MM.1S (cell line): ENCODE measurements at regions not wholly inside any gene's neighbourhood (a gene's known extent, or its start where the extent isn't known, plus 50 kb on each side); places are given as distances from the start of the nearest gene placed in this dataset.

ENCODE experiments used
- DNase-seq: peaks from one replicate; pipeline ENCODE4 v3.0.0-alpha.2; 2015
- H2AFZ ChIP-seq: fragments of 300-600 bp; sonication (generic); 2 replicates; pipeline ENCODE4 v1.6.0; 2016; ENCODE audit warnings: antibody characterized with exemption, low read length
- H3F3A ChIP-seq: fragments of 300-600 bp; sonication (generic); 2 replicates; pipeline ENCODE4 v1.6.1; 2016; ENCODE audit warnings: mild to moderate bottlenecking, antibody characterized with exemption, low read length, moderate library complexity, mixed read lengths; ENCODE audit not compliant: insufficient read depth
- H3K27ac ChIP-seq: fragments of 300-600 bp; sonication (generic); 2 replicates; pipeline ENCODE4 v1.5.1; 2016; ENCODE audit warnings: mild to moderate bottlenecking, low read length
- H3K27me3 ChIP-seq: fragments of 300-600 bp; sonication (generic); replicated peaks from 2 replicates; pipeline ENCODE4 v1.6.0; 2016; ENCODE audit warnings: low read length; ENCODE audit not compliant: insufficient read depth
- H3K36me3 ChIP-seq: fragments of 300-600 bp; sonication (generic); replicated peaks from 2 replicates; pipeline ENCODE4 v1.6.1; 2016; ENCODE audit warnings: mild to moderate bottlenecking, low read length, mixed read lengths; ENCODE audit not compliant: insufficient read depth
- H3K4me1 ChIP-seq: fragments of 300-600 bp; sonication (generic); 2 replicates; pipeline ENCODE4 v1.6.1; 2016; ENCODE audit warnings: low read length, mixed read lengths
- H3K4me2 ChIP-seq: fragments of 300-600 bp; sonication (generic); 2 replicates; pipeline ENCODE4 v1.6.0; 2016; ENCODE audit warnings: low read depth, low read length
- H3K4me3 ChIP-seq: fragments of 300-600 bp; sonication (generic); 2 replicates; pipeline ENCODE4 v1.5.1; 2016; ENCODE audit warnings: low read length, mixed read lengths
- H3K79me2 ChIP-seq: fragments of 300-600 bp; sonication (generic); 2 replicates; pipeline ENCODE4 v1.6.1; 2016; ENCODE audit warnings: mixed run types, low read length, mixed read lengths
- H3K9ac ChIP-seq: fragments of 300-600 bp; sonication (generic); 2 replicates; pipeline ENCODE4 v1.6.1; 2016; ENCODE audit warnings: low read length, mixed read lengths
- H3K9me2 ChIP-seq: fragments of 300-600 bp; sonication (generic); replicated peaks from 2 replicates; pipeline ENCODE4 v1.6.1; 2016; ENCODE audit warnings: mild to moderate bottlenecking, low read length, mixed read lengths; ENCODE audit not compliant: insufficient read depth
- H3K9me3 ChIP-seq: fragments of 300-600 bp; sonication (generic); replicated peaks from 2 replicates; pipeline ENCODE4 v1.6.1; 2016; ENCODE audit warnings: mild to moderate bottlenecking, low read length, mixed read lengths; ENCODE audit not compliant: insufficient read depth
- H4K20me1 ChIP-seq: fragments of 300-600 bp; sonication (generic); 2 replicates; pipeline ENCODE4 v1.6.1; 2016; ENCODE audit warnings: mild to moderate bottlenecking, low read length, moderate library complexity, mixed read lengths; ENCODE audit not compliant: insufficient read depth
- EZH2 ChIP-seq: fragments of 300-600 bp; sonication (generic); optimal IDR thresholded peaks from 2 replicates; pipeline ENCODE3; 2017; ENCODE audit warnings: low read depth, mild to moderate bottlenecking, antibody characterized with exemption, low read length, mixed read lengths
- EZH2phosphoT487 ChIP-seq: fragments of 300-600 bp; sonication (generic); IDR thresholded peaks from 2 replicates; pipeline ENCODE4 v1.6.1; 2018; ENCODE audit warnings: antibody characterized with exemption, low read length
- TF ChIP-seq, protein P1 (sequence below): fragments of 300-600 bp; sonication (generic); IDR thresholded peaks from 2 replicates; pipeline ENCODE4 v1.5.1; 2016; ENCODE audit warnings: antibody characterized with exemption, low read length, mixed read lengths

DNA sequence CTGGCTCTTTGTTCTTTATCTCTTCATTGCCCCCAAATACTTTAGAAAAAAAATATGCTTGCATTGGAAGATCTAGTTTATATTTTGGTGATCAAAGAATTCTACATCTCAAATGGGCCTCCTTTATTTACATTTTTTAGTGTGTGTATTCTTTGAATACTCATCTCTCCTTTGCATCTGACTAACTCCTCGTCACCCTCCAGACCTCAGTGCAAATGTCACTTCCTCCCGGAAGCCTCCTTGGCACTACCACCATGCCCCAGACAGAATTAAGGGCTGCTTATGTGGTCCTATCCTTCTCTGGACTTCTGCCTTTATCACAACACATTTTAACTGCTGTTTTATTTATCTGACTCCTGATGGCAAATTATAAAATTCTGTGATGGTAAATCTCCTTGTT is 52.0 kb upstream of the PPP1R3C start:
- H3K27ac ChIP-seq = no peak overlapping the region
- no peaks in the 10 kb centered on the region for H3K27me3 ChIP-seq
- no peak for TF ChIP-seq EZH2phosphoT487
- TF ChIP-seq EZH2 = no peak
- TF ChIP-seq, protein P1, sequence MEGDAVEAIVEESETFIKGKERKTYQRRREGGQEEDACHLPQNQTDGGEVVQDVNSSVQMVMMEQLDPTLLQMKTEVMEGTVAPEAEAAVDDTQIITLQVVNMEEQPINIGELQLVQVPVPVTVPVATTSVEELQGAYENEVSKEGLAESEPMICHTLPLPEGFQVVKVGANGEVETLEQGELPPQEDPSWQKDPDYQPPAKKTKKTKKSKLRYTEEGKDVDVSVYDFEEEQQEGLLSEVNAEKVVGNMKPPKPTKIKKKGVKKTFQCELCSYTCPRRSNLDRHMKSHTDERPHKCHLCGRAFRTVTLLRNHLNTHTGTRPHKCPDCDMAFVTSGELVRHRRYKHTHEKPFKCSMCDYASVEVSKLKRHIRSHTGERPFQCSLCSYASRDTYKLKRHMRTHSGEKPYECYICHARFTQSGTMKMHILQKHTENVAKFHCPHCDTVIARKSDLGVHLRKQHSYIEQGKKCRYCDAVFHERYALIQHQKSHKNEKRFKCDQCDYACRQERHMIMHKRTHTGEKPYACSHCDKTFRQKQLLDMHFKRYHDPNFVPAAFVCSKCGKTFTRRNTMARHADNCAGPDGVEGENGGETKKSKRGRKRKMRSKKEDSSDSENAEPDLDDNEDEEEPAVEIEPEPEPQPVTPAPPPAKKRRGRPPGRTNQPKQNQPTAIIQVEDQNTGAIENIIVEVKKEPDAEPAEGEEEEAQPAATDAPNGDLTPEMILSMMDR = no peak
- no peaks in the 10 kb centered on the region for H3K79me2 ChIP-seq
- no peak overlapping the region for H2AFZ ChIP-seq
- no peaks in the 10 kb centered on the region for H4K20me1 ChIP-seq
- no peak overlapping the region for H3K9ac ChIP-seq
- no peaks in the 10 kb centered on the region for H3F3A ChIP-seq
- no peaks in the 10 kb centered on the region for H3K9me2 ChIP-seq
- no peaks in the 10 kb centered on the region for H3K36me3 ChIP-seq
- H3K4me1 ChIP-seq = no peaks in the 10 kb centered on the region
- no peaks in the 10 kb centered on the region for H3K9me3 ChIP-seq
- no peak overlapping the region for H3K4me3 ChIP-seq
- no peak overlapping the region for H3K4me2 ChIP-seq
- no peak for DNase-seq

GRCh38 chr10:91683975-91684374 is 51.1 kb upstream of the PPP1R3C start:
- H3K27ac ChIP-seq = no peak overlapping the region
- TF ChIP-seq, protein P1 = no peak
- TF ChIP-seq EZH2 = no peak
- TF ChIP-seq EZH2phosphoT487 = no peak
- no peak overlapping the region for H2AFZ ChIP-seq
- H3K4me3 ChIP-seq = no peak overlapping the region
- H3K79me2 ChIP-seq = no peaks in the 10 kb centered on the region
- H3K4me1 ChIP-seq = no peaks in the 10 kb centered on the region
- no peaks in the 10 kb centered on the region for H3K9me3 ChIP-seq
- no peaks in the 10 kb centered on the region for H3K36me3 ChIP-seq
- no peaks in the 10 kb centered on the region for H4K20me1 ChIP-seq
- H3F3A ChIP-seq = no peaks in the 10 kb centered on the region
- no peaks in the 10 kb centered on the region for H3K27me3 ChIP-seq
- H3K4me2 ChIP-seq = no peak overlapping the region
- no peak overlapping the region for H3K9ac ChIP-seq
- no peak for DNase-seq
- H3K9me2 ChIP-seq = no peaks in the 10 kb centered on the region

- Histone ChIP-seq H3K9ac (no peak overlapping the region), H3K4me3 (no peak overlapping the region), H3K9me3 (no peaks in the 10 kb centered on the region), H2AFZ (no peak overlapping the region), H3K4me1 (no peaks in the 10 kb centered on the region), H3K79me2 (no peaks in the 10 kb centered on the region), H3K27ac (no peak overlapping the region), H4K20me1 (no peaks in the 10 kb centered on the region), H3K4me2 (no peak overlapping the region), H3K27me3 (no peaks in the 10 kb centered on the region), H3K9me2 (no peaks in the 10 kb centered on the region), H3K36me3 (no peaks in the 10 kb centered on the region), H3F3A (no peaks in the 10 kb centered on the region)
- no peak for DNase-seq
- TF ChIP-seq, protein P1 = no peak
- TF ChIP-seq EZH2 (no peak), EZH2phosphoT487 (no peak)
Observed at GRCh38 chr10:91682912-91683311, 50.0 kb upstream of the PPP1R3C start.
